Transverse colon (tissue), 4 donors: ENCODE measurements at regions not wholly inside any gene's neighbourhood (a gene's known extent, or its start where the extent isn't known, plus 50 kb on each side); places are given as distances from the start of the nearest gene placed in this dataset.

Experiments used
- DNase-seq: peaks from one replicate; pipeline ENCODE4 v3.0.0-alpha.2; 2019
- H3K27ac ChIP-seq, 4 donors: fragments of 200-600 bp; sonication (generic); 2 replicates each; pipeline ENCODE4 v1.5.1; 2016 to 2018; ENCODE audit warnings: inconsistent platforms in 4 of 4
- H3K27me3 ChIP-seq: fragments of 200-600 bp; sonication (generic); 2 replicates; pipeline ENCODE4 v1.5.1; 2017; ENCODE audit warnings: inconsistent platforms
- H3K36me3 ChIP-seq, 4 donors: fragments of 200-600 bp; sonication (generic); 2 replicates each; pipeline ENCODE4 v1.5.1; 2017 to 2019; ENCODE audit warnings: inconsistent platforms in 4 of 4
- H3K4me1 ChIP-seq, 4 donors: fragments of 200-600 bp; sonication (generic); 2 replicates each; pipeline ENCODE4 v1.5.1; 2017 to 2020; ENCODE audit warnings: inconsistent platforms in 4 of 4
- H3K4me3 ChIP-seq, 4 donors: fragments of 200-600 bp; sonication (generic); 1 replicate in 1 of 4; 2 replicates in 3 of 4; pipeline versions ENCODE4 v1.5.1 to v1.6.1; 2017 to 2019; ENCODE audit warnings: inconsistent platforms in 4 of 4
- H3K9me3 ChIP-seq, 2 donors: fragments of 200-600 bp; sonication (generic); 2 replicates each; pipeline ENCODE4 v1.5.1; 2017 to 2019; ENCODE audit warnings: inconsistent platforms in 2 of 2
- EP300 ChIP-seq: sonication (generic); formaldehyde crosslinking; IDR thresholded peaks from one replicate; pipeline ENCODE4 v1.6.1; 2017; ENCODE audit warnings: antibody characterized with exemption, low read depth
- POLR2A ChIP-seq: fragments of 450-650 bp; IDR thresholded peaks from one replicate; pipeline ENCODE4 v1.6.1; 2016; ENCODE audit warnings: antibody characterized with exemption, mild to moderate bottlenecking, moderate library complexity
- POLR2AphosphoS5 ChIP-seq, 3 donors: sonication (generic); formaldehyde crosslinking; IDR thresholded peaks; one replicate each; pipeline ENCODE4 v1.6.1; 2016; ENCODE audit warnings: antibody characterized with exemption in 3 of 3
- WGBS, 2 donors: methylation state at CpG; one replicate each; pipeline ENCODE4 v1.1.5; 2018; ENCODE audit warnings: low coverage in 1 of 2; 5-methylcytosine and 5-hydroxymethylcytosine counted together
- in situ Hi-C, 4 donors: fragments of 200-750 bp; cut with MboI; loops; one replicate each; pipeline versions ENCODE4 v1.15.0 to v1.15.1; 2017; ENCODE audit warnings: low sequenced_read_pairs in 3 of 4, low pct_ligation_motif_present in 1 of 4, low pct_unique_long_range_greater_than_20kb in 1 of 4
- intact Hi-C: fragments of 100-400 bp; cut with DNase I; formaldehyde crosslinking; loops from one replicate; pipeline ENCODE4 v1.15.1; 2023; ENCODE audit warnings: low total_unique reads
- TF ChIP-seq, protein P1 (sequence below), 5 experiments: fragments of 200-600 bp in 3 of 5; fragments of 450-650 bp in 2 of 5; sonication (generic) in 3 of 5; IDR thresholded peaks; 1 replicate in 2 of 5; 2 replicates in 3 of 5; pipeline ENCODE4 v1.5.1; 2016 to 2017; ENCODE audit warnings: antibody characterized with exemption in 5 of 5, inconsistent platforms in 3 of 5, mild to moderate bottlenecking in 2 of 5, moderate library complexity in 1 of 5

DNA sequence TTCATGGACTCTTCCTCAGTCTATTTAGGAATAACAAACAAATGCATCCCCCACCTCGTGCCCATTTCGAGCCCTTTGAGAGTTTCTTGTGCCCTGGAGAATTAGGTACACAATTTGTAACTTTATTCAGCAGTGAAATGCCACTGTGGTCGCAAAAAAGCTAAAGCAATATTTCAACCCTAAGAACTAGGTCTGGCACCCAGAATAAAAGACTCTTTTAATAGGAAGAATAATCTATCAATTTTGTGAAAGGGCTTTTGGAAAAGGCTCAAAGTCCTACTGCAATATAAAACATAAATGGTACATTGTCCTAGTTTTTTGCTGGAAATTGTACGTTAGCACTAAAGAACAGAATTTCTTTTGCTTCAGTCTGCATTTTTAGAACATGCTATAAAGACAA is 304.6 kb upstream of the TENM3 start:
- in situ Hi-C loops (no loop called here), intact Hi-C loops (no loop called here)
- WGBS, 2 donors = 62 to 63% methylated on average over 4 of the region's 4 CpGs
- Histone ChIP-seq H3K4me3 (no peak overlapping the region), H3K27ac (no peak overlapping the region), H3K36me3 (no peaks in the 10 kb centered on the region), H3K9me3 (no peaks in the 10 kb centered on the region), H3K4me1 (no peaks in the 10 kb centered on the region), H3K27me3 (no peaks in the 10 kb centered on the region)
- TF ChIP-seq, protein P1, sequence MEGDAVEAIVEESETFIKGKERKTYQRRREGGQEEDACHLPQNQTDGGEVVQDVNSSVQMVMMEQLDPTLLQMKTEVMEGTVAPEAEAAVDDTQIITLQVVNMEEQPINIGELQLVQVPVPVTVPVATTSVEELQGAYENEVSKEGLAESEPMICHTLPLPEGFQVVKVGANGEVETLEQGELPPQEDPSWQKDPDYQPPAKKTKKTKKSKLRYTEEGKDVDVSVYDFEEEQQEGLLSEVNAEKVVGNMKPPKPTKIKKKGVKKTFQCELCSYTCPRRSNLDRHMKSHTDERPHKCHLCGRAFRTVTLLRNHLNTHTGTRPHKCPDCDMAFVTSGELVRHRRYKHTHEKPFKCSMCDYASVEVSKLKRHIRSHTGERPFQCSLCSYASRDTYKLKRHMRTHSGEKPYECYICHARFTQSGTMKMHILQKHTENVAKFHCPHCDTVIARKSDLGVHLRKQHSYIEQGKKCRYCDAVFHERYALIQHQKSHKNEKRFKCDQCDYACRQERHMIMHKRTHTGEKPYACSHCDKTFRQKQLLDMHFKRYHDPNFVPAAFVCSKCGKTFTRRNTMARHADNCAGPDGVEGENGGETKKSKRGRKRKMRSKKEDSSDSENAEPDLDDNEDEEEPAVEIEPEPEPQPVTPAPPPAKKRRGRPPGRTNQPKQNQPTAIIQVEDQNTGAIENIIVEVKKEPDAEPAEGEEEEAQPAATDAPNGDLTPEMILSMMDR (IDR thresholded peaks at IDR 0.05) = no peak
- TF ChIP-seq EP300 (no peak), POLR2AphosphoS5 (IDR thresholded peaks at IDR 0.05) (no peak), POLR2A (no peak)
- DNase-seq = no peak

DNA sequence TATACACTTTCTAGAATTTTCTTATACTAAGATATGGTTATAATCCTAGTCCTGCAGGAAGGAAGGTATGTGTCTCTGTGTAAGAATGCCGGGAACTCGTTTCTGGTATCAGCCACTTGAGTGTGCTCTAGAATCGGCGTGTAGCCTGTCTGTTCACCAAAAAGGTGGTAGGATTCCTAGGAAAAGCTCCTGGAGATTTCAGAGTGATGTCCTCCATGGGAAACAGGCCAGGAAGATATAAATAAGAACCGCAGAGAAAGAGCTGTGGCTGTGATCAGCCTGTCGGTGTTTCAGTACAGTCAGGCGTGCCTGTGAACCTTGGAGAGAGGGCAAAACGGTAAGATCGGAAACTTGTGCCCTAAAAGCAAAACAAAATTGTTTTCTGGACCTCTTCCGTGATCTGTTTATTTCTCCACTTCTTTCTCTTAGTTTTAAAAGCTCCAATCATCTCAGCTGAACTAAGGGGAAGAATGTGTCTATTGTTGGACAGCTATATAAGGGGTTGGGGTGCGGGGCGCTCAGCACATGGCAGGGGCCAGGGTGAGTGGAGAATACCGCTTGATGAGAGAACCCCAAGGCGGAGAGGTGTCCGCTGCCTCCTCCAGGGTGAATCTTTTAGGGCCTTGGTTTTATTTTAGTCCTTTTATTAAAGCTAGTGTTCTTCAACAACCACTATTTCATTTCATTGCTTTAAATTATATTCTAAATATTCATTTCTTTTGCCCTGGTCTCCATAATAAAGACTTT is 303.8 kb upstream of the TENM3 start:
- Histone ChIP-seq H3K27ac (no peak overlapping the region), H3K4me3 (no peak overlapping the region), H3K27me3 (no peaks in the 10 kb centered on the region), H3K4me1 (no peaks in the 10 kb centered on the region), H3K36me3 (no peaks in the 10 kb centered on the region), H3K9me3 (no peaks in the 10 kb centered on the region)
- in situ Hi-C loops (no loop called here), intact Hi-C loops (no loop called here)
- WGBS, 2 donors = 74 to 75% methylated on average over 15 of the region's 15 CpGs
- no peak for DNase-seq
- TF ChIP-seq, protein P1 (IDR thresholded peaks at IDR 0.05) = no peak
- TF ChIP-seq POLR2AphosphoS5 (IDR thresholded peaks at IDR 0.05) (no peak), EP300 (no peak), POLR2A (no peak)

- no peaks in the 10 kb centered on the region for H3K27me3 ChIP-seq
- no peak overlapping the region for H3K27ac ChIP-seq
- WGBS, 2 donors = 50 to 72% methylated on average over 2 to 8 of the region's 8 CpGs
- H3K4me1 ChIP-seq = no peaks in the 10 kb centered on the region
- no peaks in the 10 kb centered on the region for H3K9me3 ChIP-seq
- intact Hi-C loops = no loop called here
- no peak overlapping the region for H3K4me3 ChIP-seq
- no peak for TF ChIP-seq POLR2A
- TF ChIP-seq, protein P1 (IDR thresholded peaks at IDR 0.05) = no peak
- no peak for TF ChIP-seq POLR2AphosphoS5 (IDR thresholded peaks at IDR 0.05)
- TF ChIP-seq EP300 = no peak
- DNase-seq = no peak
- no peaks in the 10 kb centered on the region for H3K36me3 ChIP-seq
- in situ Hi-C loops = no loop called here
Measured at GRCh38 chr4:181944527-181944926, 298.7 kb upstream of the TENM3 start.

DNA sequence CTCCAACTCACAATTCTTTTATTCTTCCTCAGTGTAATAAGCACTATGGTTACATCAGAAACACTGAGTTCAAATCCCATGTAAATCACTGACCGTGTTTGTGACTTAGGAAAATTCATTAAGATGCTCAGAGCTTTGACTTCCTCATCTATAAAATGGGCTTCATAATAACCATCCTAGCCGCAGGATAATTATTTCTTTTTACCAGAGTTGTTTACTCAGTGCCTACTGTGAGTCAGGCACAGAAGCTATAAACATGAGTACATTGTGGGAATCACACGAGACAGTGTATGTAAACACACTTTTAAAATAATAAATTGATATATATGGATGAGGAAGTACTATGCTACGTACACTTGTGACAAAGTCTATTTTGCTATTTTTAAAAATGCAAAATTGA is 296.3 kb upstream of the TENM3 start:
- H3K27me3 ChIP-seq = no peaks in the 10 kb centered on the region
- 41 to 42% methylated on average over 4 of the region's 4 CpGs for WGBS, 2 donors
- no peak overlapping the region for H3K4me3 ChIP-seq
- intact Hi-C loops (no loop called here), in situ Hi-C loops (no loop called here)
- H3K36me3 ChIP-seq = no peaks in the 10 kb centered on the region
- TF ChIP-seq, protein P1 (IDR thresholded peaks at IDR 0.05) = no peak
- TF ChIP-seq POLR2AphosphoS5 (IDR thresholded peaks at IDR 0.05) (no peak), POLR2A (no peak), EP300 (no peak)
- no peak for DNase-seq
- H3K9me3 ChIP-seq = no peaks in the 10 kb centered on the region
- H3K27ac ChIP-seq = no peak overlapping the region
- H3K4me1 ChIP-seq = no peaks in the 10 kb centered on the region
